A549 (cell line): ENCODE measurements at regions not wholly inside any gene's neighbourhood (a gene's known extent, or its start where the extent isn't known, plus 50 kb on each side); places are given as distances from the start of the nearest gene placed in this dataset.

Experiments used
- ATAC-seq, 2 experiments: fragments of 200-7000 bp in 1 of 2; fragments of >200 bp in 1 of 2; cut with Nextera tagmentation in 1 of 2; cut with Tn5 transposase in 1 of 2; 3 replicates each; pipeline versions ENCODE4 v1.8.0 to v1.9.1; 2018 to 2020; ENCODE audit warnings: mild to moderate bottlenecking in 1 of 2, moderate library complexity in 1 of 2
- CTCF ChIA-PET: fragments of 300-600 bp; sonication (Branson Sonifier 250); formaldehyde crosslinking; extraction: SDS; loops from one replicate; lab custom pipeline; 2021; ENCODE audit warnings: antibody characterized with exemption, inconsistent platforms; lab: Yijun Ruan, JAX
- POLR2A ChIA-PET: fragments of 350-600 bp; formaldehyde crosslinking; extraction: SDS; loops from one replicate; lab custom pipeline; 2021; ENCODE audit warnings: antibody characterized with exemption, inconsistent platforms; lab: Yijun Ruan, JAX
- DNase-seq, 2 experiments: peaks; one replicate each; pipeline versions ENCODE4 v3.0.0 to v3.0.0-alpha.2; 2011 to 2016; ENCODE audit warnings: low read depth in 1 of 2, low spot score in 1 of 2
- FAIRE-seq: peaks from 2 replicates; lab custom pipeline; 2011; peaks lifted over from hg19 to GRCh38; lab: Jason Lieb, UNC
- H3K27ac ChIP-seq, 2 experiments: fragments of >200 bp; sonication (Bioruptor Twin); formaldehyde crosslinking; 3 replicates each; pipeline ENCODE4 v1.5.1; 2016 to 2017
- H3K4me1 ChIP-seq: fragments of >200 bp; sonication (Bioruptor Twin); formaldehyde crosslinking; 3 replicates; pipeline ENCODE4 v1.6.1; 2016
- H3K4me2 ChIP-seq: fragments of >200 bp; sonication (Bioruptor Twin); formaldehyde crosslinking; 3 replicates; pipeline ENCODE4 v1.6.1; 2016
- H3K4me3 ChIP-seq: fragments of >200 bp; sonication (Bioruptor Twin); formaldehyde crosslinking; 3 replicates; pipeline ENCODE4 v1.5.1; 2016
- H3K9me3 ChIP-seq: fragments of >200 bp; sonication (Bioruptor Twin); formaldehyde crosslinking; 3 replicates; pipeline ENCODE4 v1.6.1; 2016
- BHLHE40 ChIP-seq: IDR thresholded peaks from 2 replicates; pipeline ENCODE4 v1.6.1; 2012; ENCODE audit warnings: low read depth, low read length, inconsistent platforms
- CEBPB ChIP-seq, 2 experiments: fragments of >200 bp in 1 of 2; sonication (Bioruptor Twin) in 1 of 2; formaldehyde crosslinking in 1 of 2; IDR thresholded peaks; 2 replicates each; pipeline ENCODE4 v1.6.1; 2012 to 2016
- CHD2 ChIP-seq: fragments of 150-350 bp; IDR thresholded peaks from 2 replicates; pipeline ENCODE4 v1.6.1; 2014; ENCODE audit warnings: low read length; ENCODE audit not compliant: partially characterized antibody
- CHD4 ChIP-seq: fragments of 200-600 bp; sonication (generic); IDR thresholded peaks from 2 replicates; pipeline ENCODE4 v1.6.1; 2016; ENCODE audit warnings: antibody characterized with exemption, mild to moderate bottlenecking, borderline replicate concordance
- CTCF ChIP-seq: fragments of >200 bp; sonication (Bioruptor Twin); formaldehyde crosslinking; IDR thresholded peaks from 3 replicates; pipeline ENCODE4 v1.5.1; 2016
- EHF ChIP-seq: fragments of 250-450 bp; sonication (Bioruptor Pico); IDR thresholded peaks from 2 replicates; pipeline ENCODE4 v1.5.0; 2020; ENCODE audit warnings: mild to moderate bottlenecking
- EHMT2 ChIP-seq: fragments of 200-600 bp; sonication (generic); IDR thresholded peaks from 2 replicates; pipeline ENCODE4 v1.6.1; 2016; ENCODE audit warnings: antibody characterized with exemption, low read depth, mild to moderate bottlenecking, moderate library complexity
- ELK1 ChIP-seq: fragments of 150-350 bp; IDR thresholded peaks from 2 replicates; pipeline ENCODE4 v1.6.1; 2014; ENCODE audit warnings: low read depth, mild to moderate bottlenecking, low read length
- EP300 ChIP-seq, 2 experiments: fragments of >200 bp; sonication (Bioruptor Twin); formaldehyde crosslinking; IDR thresholded peaks; 2 replicates in 1 of 2; 3 replicates in 1 of 2; pipeline ENCODE4 v1.6.1; 2016 to 2017
- HDAC2 ChIP-seq: fragments of 200-600 bp; sonication (generic); IDR thresholded peaks from 2 replicates; pipeline ENCODE4 v1.6.1; 2016
- HEYL ChIP-seq: fragments of 250-450 bp; sonication (Bioruptor Pico); IDR thresholded peaks from 2 replicates; pipeline ENCODE4 v1.8.0; 2021; ENCODE audit warnings: mild to moderate bottlenecking, moderate library complexity
- HMGXB4 ChIP-seq: fragments of 250-450 bp; sonication (Bioruptor Pico); IDR thresholded peaks from 2 replicates; pipeline ENCODE4 v1.5.0; 2021; ENCODE audit warnings: mild to moderate bottlenecking, moderate library complexity, borderline replicate concordance
- HOXA7 ChIP-seq: fragments of 250-450 bp; sonication (Bioruptor Pico); IDR thresholded peaks from 2 replicates; pipeline ENCODE4 v1.5.0; 2020; ENCODE audit warnings: mild to moderate bottlenecking, moderate library complexity
- HOXB5 ChIP-seq: fragments of 250-450 bp; sonication (Bioruptor Pico); IDR thresholded peaks from 2 replicates; pipeline ENCODE4 v1.5.0; 2020; ENCODE audit warnings: mild to moderate bottlenecking, moderate library complexity
- JUNB ChIP-seq: fragments of >200 bp; sonication (Bioruptor Twin); formaldehyde crosslinking; IDR thresholded peaks from 2 replicates; pipeline ENCODE4 v1.6.1; 2016
- MAFK ChIP-seq: fragments of 450-650 bp; IDR thresholded peaks from 2 replicates; pipeline ENCODE4 v1.6.1; 2014; ENCODE audit not compliant: partially characterized antibody
- MAZ ChIP-seq: fragments of 150-350 bp; IDR thresholded peaks from 2 replicates; pipeline ENCODE4 v1.6.1; 2014; ENCODE audit warnings: antibody characterized with exemption, low read depth, low read length, borderline replicate concordance
- NFE2L2 ChIP-seq: fragments of 150-350 bp; conservative IDR thresholded peaks from 2 replicates; pipeline ENCODE4 v1.6.1; 2014; ENCODE audit warnings: low read length
- POLR2A ChIP-seq: IDR thresholded peaks from 2 replicates; pipeline ENCODE4 v1.6.1; 2012; ENCODE audit warnings: mild to moderate bottlenecking, low read length
- REST ChIP-seq: fragments of 200-600 bp; sonication (generic); IDR thresholded peaks from 2 replicates; pipeline ENCODE4 v1.6.1; 2016; ENCODE audit warnings: antibody characterized with exemption, mild to moderate bottlenecking, moderate library complexity
- RFX5 ChIP-seq: fragments of 450-650 bp; IDR thresholded peaks from 2 replicates; pipeline ENCODE4 v1.7.1; 2014; ENCODE audit warnings: antibody characterized with exemption, mild to moderate bottlenecking, moderate library complexity
- SMC3 ChIP-seq: fragments of >200 bp; sonication (Bioruptor Twin); formaldehyde crosslinking; IDR thresholded peaks from 3 replicates; pipeline ENCODE4 v1.6.1; 2018; ENCODE audit warnings: inconsistent platforms
- SREBF2 ChIP-seq: fragments of 450-650 bp; IDR thresholded peaks from 2 replicates; pipeline ENCODE4 v1.6.1; 2014; ENCODE audit warnings: mild to moderate bottlenecking, moderate library complexity
- TP53 ChIP-seq: fragments of 250-450 bp; sonication (Bioruptor Pico); IDR thresholded peaks from 2 replicates; pipeline ENCODE4 v1.5.0; 2021; ENCODE audit warnings: mild to moderate bottlenecking, moderate library complexity
- ZC3H11A ChIP-seq: fragments of 450-650 bp; IDR thresholded peaks from 2 replicates; pipeline ENCODE4 v1.6.1; 2014; ENCODE audit warnings: antibody characterized with exemption, mild to moderate bottlenecking
- ZFP36 ChIP-seq: fragments of 450-650 bp; IDR thresholded peaks from 2 replicates; pipeline ENCODE4 v1.6.1; 2014; ENCODE audit warnings: borderline replicate concordance; ENCODE audit not compliant: partially characterized antibody
- ZSCAN20 ChIP-seq: fragments of 250-450 bp; sonication (Bioruptor Pico); IDR thresholded peaks from 2 replicates; pipeline ENCODE4 v1.8.0; 2022; ENCODE audit warnings: mild to moderate bottlenecking, moderate library complexity
- WGBS: methylation state at CpG from one replicate; pipeline ENCODE4 v1.1.6; 2017; ENCODE audit errors: missing lambda C conversion rate; 5-methylcytosine and 5-hydroxymethylcytosine counted together

- Histone ChIP-seq H3K27ac (no peak overlapping the region), H3K4me1 (no peaks in the 10 kb centered on the region), H3K9me3 (no peaks in the 10 kb centered on the region), H3K4me3 (no peak overlapping the region), H3K4me2 (no peak overlapping the region)
- CTCF ChIA-PET = no interaction called here
- no peak for FAIRE-seq
- POLR2A ChIA-PET = no interaction called here
- no peak for TF ChIP-seq HOXA7 (CRISPR knock-in tag)
- no peak for TF ChIP-seq HEYL (CRISPR knock-in tag)
- no peak for TF ChIP-seq EHMT2
- no peak for TF ChIP-seq ZSCAN20
- no peak for TF ChIP-seq MAZ
- TF ChIP-seq CHD4 = no peak
- TF ChIP-seq CEBPB (IDR thresholded peaks at IDR 0.05) = no peak
- no peak for TF ChIP-seq TP53
- no peak for TF ChIP-seq CTCF
- TF ChIP-seq ELK1 = no peak
- TF ChIP-seq EP300 (IDR thresholded peaks at IDR 0.05) = no peak
- no peak for TF ChIP-seq ZC3H11A
- TF ChIP-seq JUNB = no peak
- no peak for TF ChIP-seq REST
- TF ChIP-seq POLR2A = no peak
- TF ChIP-seq ZFP36 = no peak
- TF ChIP-seq SMC3 = no peak
- TF ChIP-seq SREBF2 = no peak
- TF ChIP-seq CHD2 = no peak
- TF ChIP-seq RFX5 = no peak
- WGBS = 3% methylated on average over 4 of the region's 4 CpGs
- no peak for ATAC-seq
- no peak for DNase-seq
Measured at GRCh38 chr2:16587601-16588000, 78.0 kb downstream of the CYRIA start.

- H3K4me1 ChIP-seq = no peaks in the 10 kb centered on the region
- CTCF ChIA-PET = interaction anchor here (1.7 kb wide), 2 partner anchors 24 to 29 kb away, joined by 4 to 6 read pairs; no protein-coding TSS in a partner anchor
- no peak for FAIRE-seq
- no peak for TF ChIP-seq SMC3
- no peak for TF ChIP-seq MAFK
- TF ChIP-seq HOXB5 (CRISPR knock-in tag) = no peak
- no peak for TF ChIP-seq EHF (CRISPR knock-in tag)
- no peak for TF ChIP-seq ZSCAN20
- no peak for TF ChIP-seq BHLHE40
- no peak for TF ChIP-seq TP53
- no peak for TF ChIP-seq HOXA7 (CRISPR knock-in tag)
- no peak for TF ChIP-seq MAZ
- no peak for TF ChIP-seq CTCF
- TF ChIP-seq ZFP36 = no peak
- no peak for TF ChIP-seq HMGXB4
- no peak for TF ChIP-seq NFE2L2
- TF ChIP-seq POLR2A = no peak
- no peak for TF ChIP-seq HDAC2
- no peak for TF ChIP-seq HEYL (CRISPR knock-in tag)
Measured at GRCh38 chr2:16584824-16585540, 80.7 kb downstream of the CYRIA start.

More at GRCh38 chr2:16584824-16585540, 80.7 kb downstream of the CYRIA start:
- Histone ChIP-seq H3K9me3 (no peaks in the 10 kb centered on the region), H3K4me3 (no peak overlapping the region), H3K4me2 (no peak overlapping the region), H3K27ac (no peak overlapping the region)
- POLR2A ChIA-PET = no interaction called here
- no peak for DNase-seq
- WGBS = 0% methylated on average over 2 of the region's 2 CpGs
- ATAC-seq = no peak
